Effector memory CD8-positive, alpha-beta T cell (primary cell): ENCODE measurements at regions not wholly inside any gene's neighbourhood (a gene's known extent, or its start where the extent isn't known, plus 50 kb on each side); places are given as distances from the start of the nearest gene placed in this dataset.
"Not testable (repeated sequence)": the region's sequence is repeated elsewhere in the genome, so short reads cannot be mapped to it uniquely, and the experiment has no call there.

Experiments
- ATAC-seq: fragments of 150-1000 bp; cut with Tn5 transposase; replicated peaks from 2 replicates; pipeline ENCODE4 v1.10.0; 2021; ENCODE audit warnings: mild to moderate bottlenecking, moderate library complexity
- DNase-seq, 3 experiments: peaks; one replicate each; pipeline ENCODE4 v3.0.0; 2021
- H3K27ac Mint-ChIP-seq, 2 donors: one replicate each; pipeline ENCODE4 v1.8.0; 2022; ENCODE audit warnings: mild to moderate bottlenecking in 2 of 2, mixed read lengths in 2 of 2, moderate library complexity in 2 of 2
- H3K27me3 Mint-ChIP-seq, 2 donors: one replicate each; pipeline ENCODE4 v1.8.0; 2022; ENCODE audit warnings: mixed read lengths in 2 of 2
- H3K36me3 Mint-ChIP-seq: one replicate; pipeline ENCODE4 v1.8.0; 2022; ENCODE audit warnings: mild to moderate bottlenecking, moderate library complexity, mixed read lengths; ENCODE audit not compliant: insufficient read depth
- H3K4me1 Mint-ChIP-seq, 2 donors: one replicate each; pipeline ENCODE4 v1.8.0; 2022; ENCODE audit warnings: low read depth in 2 of 2, mixed read lengths in 2 of 2
- H3K4me3 Mint-ChIP-seq, 2 donors: one replicate each; pipeline ENCODE4 v1.8.0; 2022; ENCODE audit warnings: mild to moderate bottlenecking in 2 of 2, mixed read lengths in 2 of 2, moderate library complexity in 2 of 2
- H3K9me3 Mint-ChIP-seq, 2 donors: one replicate each; pipeline ENCODE4 v1.8.0; 2022; ENCODE audit warnings: mixed read lengths in 2 of 2

- H3K4me1 Mint-ChIP-seq, H3K4me3 Mint-ChIP-seq, DNase-seq, H3K27ac Mint-ChIP-seq, H3K27me3 Mint-ChIP-seq, H3K36me3 Mint-ChIP-seq, ATAC-seq, H3K9me3 Mint-ChIP-seq: not testable (repeated sequence)
Measured at GRCh38 chr4:189579645-189580044, 361.0 kb upstream of the FRG1 start.

- not testable (repeated sequence) for DNase-seq, H3K36me3 Mint-ChIP-seq, H3K9me3 Mint-ChIP-seq, H3K4me3 Mint-ChIP-seq, ATAC-seq, H3K27ac Mint-ChIP-seq, H3K4me1 Mint-ChIP-seq, H3K27me3 Mint-ChIP-seq
Measured at GRCh38 chr4:189586908-189587632, 353.6 kb upstream of the FRG1 start.

- H3K9me3 Mint-ChIP-seq: peaks cover 5 to 15% of the 10 kb centered on the region in 2 donors
- not testable (repeated sequence) for H3K27ac Mint-ChIP-seq, H3K4me3 Mint-ChIP-seq, H3K36me3 Mint-ChIP-seq, H3K27me3 Mint-ChIP-seq, ATAC-seq, DNase-seq, H3K4me1 Mint-ChIP-seq
Measured at GRCh38 chr4:189589201-189589600, 351.5 kb upstream of the FRG1 start.

GRCh38 chr4:189592890-189593289 lies 347.8 kb upstream of the FRG1 start:
- H3K27ac Mint-ChIP-seq: no peak overlapping the region
- no peaks in the 10 kb centered on the region for H3K36me3 Mint-ChIP-seq
- H3K27me3 Mint-ChIP-seq: no peaks in the 10 kb centered on the region
- no peak for DNase-seq
- ATAC-seq: no peak
- no peak overlapping the region for H3K4me3 Mint-ChIP-seq
- H3K4me1 Mint-ChIP-seq: no peaks in the 10 kb centered on the region
- peaks cover 5 to 8% of the 10 kb centered on the region in 2 donors for H3K9me3 Mint-ChIP-seq

DNA sequence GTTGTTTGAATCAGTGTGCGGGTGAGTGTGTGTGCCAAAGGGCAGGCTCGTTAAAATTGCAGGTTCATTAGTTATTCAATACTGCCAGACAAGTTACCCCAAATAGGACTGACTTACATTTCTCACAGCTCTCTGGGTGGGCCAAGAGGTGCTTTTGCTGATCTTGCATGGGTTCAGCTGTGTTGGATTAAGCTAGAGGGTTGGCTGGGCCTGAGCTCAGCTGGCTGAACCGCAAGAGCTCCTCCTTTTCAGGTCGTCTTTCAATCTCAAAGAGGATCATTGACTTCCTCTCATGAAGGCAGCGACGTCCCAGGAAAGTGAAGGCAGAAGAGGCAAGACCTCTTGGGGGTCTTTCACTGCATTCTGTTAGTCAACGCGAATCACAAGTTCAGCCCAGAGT lies 343.3 kb upstream of the FRG1 start:
- DNase-seq (no peak), ATAC-seq (no peak)
- peaks cover 4% of the 10 kb centered on the region for H3K36me3 Mint-ChIP-seq
- no peaks in the 10 kb centered on the region for H3K27me3 Mint-ChIP-seq
- H3K27ac Mint-ChIP-seq: no peak overlapping the region
- H3K4me3 Mint-ChIP-seq: no peak overlapping the region
- H3K9me3 Mint-ChIP-seq: peaks cover 3 to 14% of the 10 kb centered on the region in 2 donors
- H3K4me1 Mint-ChIP-seq: no peaks in the 10 kb centered on the region

GRCh38 chr4:189600264-189600663 lies 340.4 kb upstream of the FRG1 start:
- peaks cover 0 to 7% of the 10 kb centered on the region in 2 donors for H3K9me3 Mint-ChIP-seq
- DNase-seq (no peak), ATAC-seq (no peak)
- H3K36me3 Mint-ChIP-seq: peaks cover 4% of the 10 kb centered on the region
- no peaks in the 10 kb centered on the region for H3K4me1 Mint-ChIP-seq
- no peak overlapping the region for H3K27ac Mint-ChIP-seq
- no peaks in the 10 kb centered on the region for H3K27me3 Mint-ChIP-seq
- no peak overlapping the region for H3K4me3 Mint-ChIP-seq

DNA sequence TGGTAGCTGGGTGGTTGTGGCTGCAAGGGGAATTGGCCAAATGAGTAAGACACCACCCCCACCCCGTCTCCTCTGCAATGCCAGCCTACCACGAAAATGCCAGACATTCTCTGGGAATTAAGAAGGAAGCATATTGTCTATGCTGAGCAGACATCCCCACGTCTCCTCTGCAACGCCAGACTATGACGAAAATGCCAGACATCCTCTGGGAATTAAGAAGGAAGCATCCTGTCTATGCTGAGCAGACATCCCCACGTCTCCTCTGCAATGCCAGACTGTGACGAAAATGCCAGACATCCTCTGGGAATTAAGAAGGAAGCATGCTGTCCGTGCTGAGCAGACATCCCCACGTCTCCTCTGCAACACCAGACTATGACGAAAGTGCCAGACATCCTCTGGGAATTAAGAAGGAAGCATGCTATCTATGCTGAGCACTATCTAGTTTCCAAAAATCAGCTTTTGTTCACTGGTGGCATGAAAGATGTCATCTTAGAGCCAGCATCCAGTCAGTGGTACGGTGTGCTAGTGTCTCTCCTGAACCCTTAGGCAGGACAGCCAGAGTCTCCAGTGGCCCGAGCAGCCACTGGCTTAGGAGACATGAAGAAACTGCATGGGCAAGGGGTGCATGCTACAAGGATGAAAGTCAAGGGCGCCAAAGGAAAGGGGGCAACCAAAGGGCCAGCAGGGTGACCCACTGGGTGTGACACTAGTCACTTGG lies 339.8 kb upstream of the FRG1 start:
- ATAC-seq: no peak
- H3K9me3 Mint-ChIP-seq: peaks cover 0 to 7% of the 10 kb centered on the region in 2 donors
- DNase-seq: no peak
- no peaks in the 10 kb centered on the region for H3K27me3 Mint-ChIP-seq
- H3K4me3 Mint-ChIP-seq: no peak overlapping the region
- H3K36me3 Mint-ChIP-seq: peaks cover 4% of the 10 kb centered on the region
- H3K27ac Mint-ChIP-seq: no peak overlapping the region
- H3K4me1 Mint-ChIP-seq: no peaks in the 10 kb centered on the region

DNA sequence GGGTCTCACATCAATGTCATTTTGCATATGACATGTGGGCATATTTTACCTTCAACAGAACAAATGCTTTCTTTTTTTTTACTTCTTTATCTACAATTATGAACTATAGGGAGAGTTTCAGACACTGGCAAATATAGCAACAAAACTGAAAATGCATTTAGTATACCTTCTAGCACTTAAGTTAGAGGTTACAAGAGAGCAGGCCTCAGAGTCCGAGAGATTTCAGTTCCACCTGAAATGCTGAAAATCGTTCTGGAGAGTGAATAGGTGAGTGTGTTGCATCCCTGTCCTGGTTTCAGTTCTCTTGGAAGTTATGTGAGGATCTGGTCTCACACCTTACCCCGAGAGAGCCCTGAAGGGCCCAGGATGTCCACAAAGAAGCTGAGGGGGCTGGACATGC lies 337.8 kb upstream of the FRG1 start:
- not testable (repeated sequence) for ATAC-seq, H3K36me3 Mint-ChIP-seq, H3K27ac Mint-ChIP-seq, DNase-seq, H3K4me3 Mint-ChIP-seq, H3K27me3 Mint-ChIP-seq, H3K4me1 Mint-ChIP-seq, H3K9me3 Mint-ChIP-seq

GRCh38 chr4:189610571-189610970 lies 330.1 kb upstream of the FRG1 start:
- not testable (repeated sequence) for DNase-seq, H3K9me3 Mint-ChIP-seq, H3K27ac Mint-ChIP-seq, ATAC-seq, H3K4me1 Mint-ChIP-seq, H3K4me3 Mint-ChIP-seq, H3K27me3 Mint-ChIP-seq, H3K36me3 Mint-ChIP-seq

GRCh38 chr4:189613207-189613606 lies 327.5 kb upstream of the FRG1 start:
- H3K27ac Mint-ChIP-seq: no peak overlapping the region

DNA sequence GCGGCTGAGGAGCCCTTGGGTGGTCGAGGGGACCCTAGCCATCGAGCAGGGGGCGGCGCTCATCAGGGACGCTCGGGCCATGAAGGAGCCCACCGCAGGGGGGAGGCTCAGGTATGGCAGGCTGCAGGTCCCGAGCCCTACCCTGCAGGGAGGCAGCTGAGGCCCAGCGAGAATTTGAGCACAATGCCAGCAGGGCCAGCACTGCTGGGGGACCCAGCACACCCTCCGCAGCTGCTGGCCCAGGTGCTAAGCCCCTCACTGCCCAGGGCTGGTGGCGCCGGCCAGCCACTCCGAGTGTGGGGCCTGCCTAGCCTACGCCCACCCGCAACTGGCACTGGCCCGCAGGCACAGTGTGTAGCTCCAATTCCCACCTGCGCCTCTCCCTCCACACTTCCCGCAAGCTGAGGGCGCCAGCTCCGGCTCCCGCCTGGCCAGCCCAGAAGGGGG lies 325.4 kb upstream of the FRG1 start:
- no peak for ATAC-seq
- Mint-ChIP-seq H3K27ac (no peak overlapping the region), H3K4me1 (no peaks in the 10 kb centered on the region), H3K27me3 (no peaks in the 10 kb centered on the region), H3K4me3 (no peak overlapping the region), H3K9me3 (peaks cover 0 to 13% of the 10 kb centered on the region in 2 donors), H3K36me3 (peaks cover 3% of the 10 kb centered on the region)
- no peak for DNase-seq

More at GRCh38 chr4:189613207-189613606, 327.5 kb upstream of the FRG1 start:
- no peaks in the 10 kb centered on the region for H3K4me1 Mint-ChIP-seq
- ATAC-seq: no peak
- H3K27me3 Mint-ChIP-seq: no peaks in the 10 kb centered on the region
- peaks cover 0 to 10% of the 10 kb centered on the region in 2 donors for H3K9me3 Mint-ChIP-seq
- no peak for DNase-seq
- no peak overlapping the region for H3K4me3 Mint-ChIP-seq
- H3K36me3 Mint-ChIP-seq: peaks cover 3% of the 10 kb centered on the region

DNA sequence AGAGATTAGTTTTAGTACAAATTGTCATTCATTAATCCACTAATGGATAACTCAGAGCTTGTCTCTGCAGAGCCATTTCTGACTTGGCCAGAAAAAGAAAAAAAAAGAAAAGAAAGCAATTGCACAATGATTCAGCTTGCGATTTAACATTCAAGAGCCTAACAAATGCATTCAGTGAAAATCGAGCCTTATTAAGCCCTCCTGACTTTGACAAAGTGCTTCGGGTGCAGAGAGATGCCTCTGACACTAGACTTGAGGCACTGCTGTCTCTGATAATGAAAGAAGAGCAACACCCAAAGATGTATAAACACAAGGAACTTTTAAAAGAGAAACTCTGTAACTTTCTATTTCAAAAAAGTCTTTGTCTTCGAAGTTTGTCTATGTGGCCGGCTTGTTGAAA lies 322.9 kb upstream of the FRG1 start:
- not testable (repeated sequence) for H3K36me3 Mint-ChIP-seq, H3K4me1 Mint-ChIP-seq, H3K27me3 Mint-ChIP-seq, ATAC-seq, H3K4me3 Mint-ChIP-seq, DNase-seq, H3K27ac Mint-ChIP-seq
- peaks cover 0 to 12% of the 10 kb centered on the region in 2 donors for H3K9me3 Mint-ChIP-seq

GRCh38 chr4:189619441-189620250 lies 321.0 kb upstream of the FRG1 start:
- H3K9me3 Mint-ChIP-seq, H3K27ac Mint-ChIP-seq, H3K36me3 Mint-ChIP-seq, ATAC-seq, DNase-seq, H3K4me1 Mint-ChIP-seq, H3K27me3 Mint-ChIP-seq, H3K4me3 Mint-ChIP-seq: not testable (repeated sequence)
